T-helper 22 cell (primary cell): ENCODE measurements at regions not wholly inside any gene's neighbourhood (a gene's known extent, or its start where the extent isn't known, plus 50 kb on each side); places are given as distances from the start of the nearest gene placed in this dataset.
"Not testable (repeated sequence)": the region's sequence is repeated elsewhere in the genome, so short reads cannot be mapped to it uniquely, and the experiment has no call there.

Experiments used
- DNase-seq: peaks from one replicate; pipeline ENCODE4 v3.0.0-alpha.2; 2020; ENCODE audit warnings: low read depth

DNA sequence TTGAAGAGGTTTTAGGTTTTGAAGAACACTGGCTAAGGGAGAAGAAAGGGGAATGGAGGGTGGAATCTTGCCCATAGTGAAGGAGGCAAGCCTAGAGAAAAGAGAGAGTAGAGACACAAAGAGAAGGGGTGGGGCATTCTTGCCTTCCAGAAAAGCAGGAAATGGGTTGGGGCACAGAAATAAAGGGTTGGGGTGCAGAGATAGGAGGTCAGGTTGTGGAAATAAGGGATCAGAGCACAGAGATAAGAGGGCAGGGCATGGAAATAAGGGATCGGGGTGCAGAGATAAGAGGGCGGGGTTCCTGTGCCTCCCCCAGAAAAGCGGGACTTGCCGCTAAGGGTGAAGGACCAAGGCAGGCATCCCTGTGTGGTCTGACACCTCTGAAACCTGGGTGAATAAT lies 69.9 kb downstream of the ALG1L2 start:
- not testable (repeated sequence) for DNase-seq

DNA sequence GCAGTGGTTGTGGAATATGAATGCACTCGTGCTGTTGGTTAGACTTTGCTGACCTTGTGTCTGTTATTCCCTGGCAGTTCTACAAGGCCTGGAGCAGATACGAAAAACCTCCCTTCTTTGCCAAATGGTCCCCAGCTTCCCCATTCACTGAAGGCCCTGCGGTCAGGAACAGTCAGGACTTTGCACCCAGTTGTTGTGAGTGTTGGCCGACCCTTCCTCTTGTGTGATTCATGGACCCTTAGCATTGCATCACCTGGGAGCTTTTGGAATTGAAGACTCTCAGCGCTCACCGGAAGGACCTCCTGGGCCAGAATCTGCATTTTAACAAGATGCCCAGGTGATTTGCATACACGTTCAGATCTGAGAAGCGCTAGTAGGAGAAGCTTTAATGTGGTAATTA lies 71.6 kb downstream of the ALG1L2 start:
- not testable (repeated sequence) for DNase-seq

DNA sequence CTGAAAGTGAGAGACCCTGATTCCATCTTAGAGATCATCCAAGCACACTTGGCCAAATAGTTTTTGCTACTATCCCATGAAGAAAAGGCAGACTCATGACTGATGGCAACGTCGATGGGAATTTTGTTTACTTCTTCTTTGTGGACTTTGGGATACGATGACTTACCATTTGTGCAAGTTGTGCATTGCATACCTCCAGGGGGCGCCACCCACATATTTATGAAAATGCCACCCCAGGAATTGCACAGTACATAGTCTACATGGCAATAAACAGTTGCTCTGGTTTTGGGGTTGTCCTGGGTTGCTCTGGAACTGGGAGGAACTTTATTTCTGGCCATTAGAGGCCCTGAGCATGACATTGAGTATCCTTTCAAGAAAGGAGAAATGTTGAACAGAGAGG lies 73.8 kb downstream of the ALG1L2 start:
- not testable (repeated sequence) for DNase-seq

DNA sequence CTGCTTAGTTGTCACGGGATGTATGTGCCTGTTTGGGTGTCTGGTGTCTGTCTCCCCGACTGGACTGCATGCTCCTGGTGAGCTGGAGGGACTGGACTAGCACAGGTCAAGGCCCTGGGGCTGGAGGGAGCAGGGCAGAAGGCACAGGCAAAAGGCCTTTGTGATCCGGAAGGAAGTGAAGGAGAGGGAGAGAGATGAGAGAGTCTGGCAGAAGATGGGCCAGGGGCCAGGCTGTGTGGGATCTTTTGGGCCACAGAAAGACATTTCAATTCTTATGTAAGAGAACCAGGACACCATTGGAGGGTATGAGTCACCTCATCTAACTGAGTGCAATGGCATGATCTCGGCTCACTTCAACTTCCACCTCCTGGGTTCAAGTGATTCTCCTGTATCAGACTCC lies 85.2 kb downstream of the ALG1L2 start:
- not testable (repeated sequence) for DNase-seq

DNA sequence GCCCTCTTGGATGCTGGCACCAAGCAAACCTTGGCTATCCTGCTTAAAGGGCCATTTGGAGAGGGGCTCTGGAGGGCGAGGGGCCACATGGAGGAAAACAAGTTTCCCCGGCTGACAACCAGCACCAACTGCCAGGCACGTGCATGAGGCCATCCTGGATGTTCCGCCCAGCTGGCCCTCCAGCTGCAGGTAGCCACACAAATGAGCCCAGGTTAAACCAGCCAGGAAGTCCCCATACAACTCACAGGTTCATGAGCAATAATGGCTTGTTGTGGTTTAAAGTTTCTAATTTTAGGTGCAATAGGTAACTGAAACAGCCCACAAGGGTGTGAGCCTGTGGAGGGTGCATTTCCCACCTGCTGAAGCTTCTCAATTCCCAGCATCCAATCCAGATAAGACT lies 93.6 kb downstream of the ALG1L2 start:
- not testable (repeated sequence) for DNase-seq

DNA sequence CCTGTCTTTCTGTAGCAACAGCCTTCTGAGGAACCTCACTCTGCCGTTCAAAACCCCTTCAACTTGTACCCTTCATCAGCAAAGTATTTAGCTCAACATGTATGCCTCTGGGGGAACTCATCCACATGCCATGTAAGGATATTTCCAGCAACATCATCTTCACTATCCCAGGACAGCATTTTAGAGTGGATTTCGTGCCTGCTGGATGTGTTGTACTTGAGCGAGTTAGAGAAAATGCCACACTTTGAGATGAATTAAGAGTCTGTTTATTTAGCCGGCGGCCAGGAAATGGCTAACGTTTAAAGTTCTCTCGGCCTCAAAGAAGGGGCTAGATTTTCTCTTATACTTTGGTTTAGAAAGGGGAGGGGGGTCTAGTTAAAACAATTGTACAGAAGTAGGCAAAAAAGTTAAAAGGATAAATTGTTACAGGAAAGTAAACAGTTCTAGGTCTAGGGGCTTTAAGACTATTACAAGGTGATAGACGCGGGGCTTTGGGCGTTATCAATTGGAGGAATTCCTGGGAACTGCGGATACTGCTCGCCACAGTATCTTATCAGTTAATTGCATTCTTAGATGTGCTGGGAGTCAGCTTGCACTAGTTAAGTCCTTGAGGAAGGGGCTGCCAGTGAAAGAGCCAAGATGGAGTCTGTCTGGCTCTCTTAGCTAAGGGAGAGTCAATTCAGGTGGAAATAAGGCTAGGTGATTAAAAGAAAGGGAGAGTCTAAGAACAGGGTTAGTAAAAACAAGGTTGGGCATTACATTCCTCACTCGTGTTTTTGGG lies 95.0 kb downstream of the ALG1L2 start:
- not testable (repeated sequence) for DNase-seq

DNA sequence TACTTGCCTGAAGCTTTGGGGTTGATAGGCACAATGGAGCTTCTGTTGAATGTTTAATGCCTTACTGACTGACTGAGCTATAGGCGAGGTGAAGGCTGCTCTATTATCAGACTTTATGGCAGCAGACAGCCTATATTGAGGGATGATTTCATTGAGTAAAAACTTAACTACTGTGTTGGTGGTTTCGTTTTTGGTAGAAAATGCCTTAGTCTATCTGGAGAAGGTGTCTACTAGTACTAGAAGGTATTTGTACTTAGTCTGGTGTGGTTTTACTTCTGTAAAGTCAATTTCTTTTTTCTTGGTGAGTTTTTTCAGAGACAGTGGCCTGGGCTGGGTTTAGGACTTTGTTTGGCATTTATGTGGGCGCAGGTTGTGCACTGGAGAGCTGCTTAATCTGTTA lies 97.2 kb downstream of the ALG1L2 start:
- DNase-seq = not testable (repeated sequence)

DNA sequence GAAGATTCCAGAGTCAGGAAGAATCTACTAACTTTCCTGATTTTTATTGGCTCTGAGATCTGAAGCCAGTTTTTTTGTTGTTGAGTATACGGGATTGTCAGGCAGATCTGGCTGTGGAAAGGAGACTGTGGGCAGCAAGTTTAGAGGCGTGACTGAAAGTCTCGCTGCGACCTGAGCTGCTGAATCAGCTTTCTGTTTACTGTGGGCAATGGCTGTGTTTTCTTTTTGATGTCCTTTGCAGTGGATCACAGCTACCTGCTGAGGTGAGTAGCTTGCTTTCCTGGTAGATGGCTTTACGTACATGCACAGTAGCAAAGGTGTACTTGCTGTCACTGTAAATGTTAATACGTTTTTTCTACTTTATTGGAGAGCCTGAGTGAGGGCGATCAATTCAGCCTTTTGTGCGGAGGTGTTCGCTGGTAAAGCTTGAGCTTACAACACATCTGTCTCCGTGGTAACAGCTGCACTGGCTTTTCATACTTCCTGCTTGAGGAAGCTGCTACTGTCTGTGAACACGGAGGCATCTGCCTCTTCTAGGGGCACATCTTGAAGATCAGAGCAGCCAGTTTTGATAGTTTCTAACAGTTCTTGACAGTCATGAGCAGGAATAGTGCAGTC lies 97.8 kb downstream of the ALG1L2 start:
- peak; percentile 7 for DNase-seq

DNA sequence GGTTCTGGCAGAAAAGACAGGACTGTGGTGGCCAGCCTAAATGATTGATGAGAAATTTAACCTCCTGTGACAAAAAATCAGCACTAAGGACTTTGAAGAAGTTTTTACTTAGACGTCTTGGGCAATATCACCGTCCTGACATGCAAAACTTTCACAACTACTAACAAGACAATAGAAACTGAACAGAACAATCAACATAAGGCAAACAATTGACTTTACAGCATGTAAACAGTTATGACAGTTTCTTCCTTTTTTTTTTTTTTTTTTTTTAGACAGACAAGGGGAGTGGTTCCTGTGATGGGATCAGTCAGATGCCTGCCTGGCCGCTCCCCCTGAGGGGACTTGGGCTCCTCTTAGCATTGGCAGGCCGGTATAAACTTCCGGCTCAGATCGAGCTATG lies 100.8 kb downstream of the ALG1L2 start:
- not testable (repeated sequence) for DNase-seq

DNA sequence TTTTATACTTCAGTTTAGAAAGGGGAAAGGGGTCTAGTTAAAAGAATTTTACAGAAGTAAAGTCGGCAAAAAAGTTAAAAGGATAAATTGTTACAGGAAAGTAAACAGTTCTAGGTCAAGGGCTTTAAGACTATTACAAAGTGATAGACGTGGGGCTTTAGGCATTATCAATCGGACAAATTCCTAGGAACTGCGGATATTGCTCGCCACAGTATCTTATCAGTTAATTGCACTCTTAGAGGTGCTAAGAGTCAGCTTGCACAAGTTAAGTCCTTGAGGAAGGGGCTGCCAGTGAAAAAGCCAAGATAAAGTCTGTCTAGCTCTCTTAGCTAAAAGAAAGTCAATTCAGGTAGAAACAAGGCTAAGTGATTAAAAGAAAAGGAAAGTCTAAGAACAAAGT lies 102.1 kb downstream of the ALG1L2 start:
- DNase-seq = not testable (repeated sequence)

DNA sequence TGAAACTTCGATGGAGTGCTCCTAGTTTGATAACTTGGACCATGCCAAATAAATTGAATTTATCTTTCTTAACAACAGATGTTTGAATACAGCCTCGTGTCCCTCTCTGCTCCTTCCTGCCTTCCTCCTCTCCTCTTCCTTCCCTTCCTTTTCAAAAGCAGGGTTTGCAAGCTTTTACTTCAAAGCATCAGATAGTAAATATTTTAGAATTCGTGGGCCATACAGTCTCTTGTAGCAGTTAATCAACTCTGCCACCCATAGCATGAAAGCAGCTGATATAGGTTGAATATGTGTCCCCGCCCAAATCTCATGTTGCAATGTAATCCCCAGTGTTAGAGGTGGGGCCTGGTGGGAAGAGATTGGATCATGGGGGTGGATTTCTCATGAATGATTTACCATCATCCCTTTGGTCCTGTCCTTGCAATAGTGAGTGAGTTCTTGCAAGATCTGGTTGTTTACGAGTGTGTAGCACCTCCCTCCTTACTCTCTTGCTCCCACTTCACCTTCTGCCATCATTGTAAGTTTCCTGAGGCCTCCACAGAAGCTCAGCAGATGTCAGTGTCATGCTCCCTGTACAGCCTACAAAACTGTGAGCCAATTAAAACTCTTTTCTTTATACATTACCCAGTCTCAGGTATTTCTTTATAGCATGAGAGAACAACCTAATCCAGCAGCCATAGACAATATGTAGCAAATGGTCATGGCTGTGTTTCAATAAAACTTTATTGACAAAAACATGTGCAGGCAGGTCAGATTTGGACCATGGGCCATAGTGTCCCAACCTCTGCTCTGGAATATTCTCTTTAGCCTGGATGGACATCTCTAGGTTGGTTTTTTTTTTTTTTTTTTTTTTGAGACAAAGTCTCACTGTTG lies 102.8 kb downstream of the ALG1L2 start:
- DNase-seq = not testable (repeated sequence)

DNA sequence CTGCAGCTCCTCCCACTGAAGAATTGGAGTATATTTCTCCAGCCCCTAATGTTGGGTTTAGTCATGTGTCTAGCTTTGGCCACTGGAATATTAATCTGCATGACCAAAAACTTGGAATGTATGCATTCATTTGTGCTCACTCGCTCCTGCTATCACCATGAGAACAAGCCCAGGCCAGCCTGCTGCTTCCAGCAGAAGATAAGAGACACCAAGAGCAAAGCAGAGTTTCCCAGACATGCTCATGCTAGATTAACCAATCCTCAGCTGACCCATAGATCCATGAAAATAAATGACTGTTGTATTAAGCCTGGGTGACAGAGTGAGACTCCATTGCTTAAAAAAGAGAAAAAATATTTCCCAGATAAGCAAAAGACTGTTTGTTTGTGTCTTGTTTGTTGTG lies 119.6 kb downstream of the ALG1L2 start:
- not testable (repeated sequence) for DNase-seq

DNA sequence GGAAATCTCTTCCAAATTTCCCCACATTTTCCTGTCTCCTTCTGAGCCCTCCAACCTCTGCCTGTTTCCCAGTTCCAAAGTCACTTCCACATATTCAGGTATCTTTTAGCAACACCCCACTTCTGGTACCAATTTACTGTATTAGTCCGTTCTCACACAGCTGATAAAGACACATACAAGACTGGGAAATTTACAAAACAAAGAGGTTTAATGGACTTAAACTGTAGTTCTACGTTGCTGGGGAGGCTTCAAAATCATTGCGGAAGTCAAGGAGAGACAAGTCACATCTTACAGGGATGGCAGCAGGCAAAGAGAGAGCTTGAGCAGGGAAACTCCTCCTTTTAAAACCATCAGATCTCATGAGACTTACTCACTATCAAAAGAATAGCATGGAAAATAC lies 122.0 kb downstream of the ALG1L2 start:
- DNase-seq = not testable (repeated sequence)

DNA sequence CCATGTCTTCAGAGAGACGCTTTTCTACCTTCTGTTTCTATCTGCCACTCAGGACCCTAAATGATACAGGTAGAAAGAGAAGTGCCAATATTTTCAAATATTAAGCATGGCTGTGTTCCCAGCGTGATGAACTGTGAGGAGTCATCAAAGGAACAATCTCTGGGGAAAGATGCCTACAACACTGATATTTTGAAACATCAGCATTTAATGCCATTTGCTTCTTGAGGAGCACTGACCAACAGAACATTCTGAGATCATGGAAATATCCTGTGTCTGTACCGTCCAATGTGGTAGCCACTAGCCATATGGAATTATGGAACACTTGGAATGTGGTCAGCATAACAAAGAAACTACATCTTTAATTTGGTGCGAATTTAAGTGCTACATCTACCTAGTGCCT lies 117.9 kb upstream of the COL6A5 start:
- no peak for DNase-seq

DNA sequence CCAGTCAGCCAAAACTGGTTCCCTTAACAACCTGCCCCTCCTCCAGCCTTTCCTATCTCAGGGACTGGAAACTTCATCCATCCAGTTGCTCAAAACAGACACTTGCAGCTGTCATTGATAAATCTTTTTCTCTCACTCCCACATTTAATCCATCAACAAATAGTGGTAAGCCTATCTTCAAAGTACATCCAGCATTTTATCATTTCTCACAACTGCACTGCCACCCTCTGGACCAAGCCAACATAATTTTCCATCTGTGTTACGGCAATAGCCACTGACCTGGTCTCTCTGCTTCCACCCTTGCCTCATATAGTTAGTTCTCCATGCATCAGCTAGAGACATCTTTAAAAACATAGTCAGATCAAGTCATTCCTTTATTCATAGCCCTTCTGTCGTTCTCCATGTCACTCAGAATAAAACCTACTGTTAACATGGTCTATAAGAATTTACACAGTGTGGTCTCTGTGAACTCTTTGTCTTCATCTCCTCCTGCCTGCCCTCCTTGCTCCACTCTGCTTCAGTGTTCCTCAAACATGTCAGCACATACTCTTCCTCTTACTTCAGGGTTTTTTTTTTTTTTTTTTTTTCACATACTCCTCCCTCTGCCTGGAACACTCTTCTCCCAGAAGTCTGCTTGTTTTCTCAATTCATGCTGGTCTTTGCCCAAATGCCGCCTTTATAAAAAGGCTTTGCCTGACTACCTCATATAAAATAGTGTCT lies 102.5 kb upstream of the COL6A5 start:
- DNase-seq = no peak

DNA sequence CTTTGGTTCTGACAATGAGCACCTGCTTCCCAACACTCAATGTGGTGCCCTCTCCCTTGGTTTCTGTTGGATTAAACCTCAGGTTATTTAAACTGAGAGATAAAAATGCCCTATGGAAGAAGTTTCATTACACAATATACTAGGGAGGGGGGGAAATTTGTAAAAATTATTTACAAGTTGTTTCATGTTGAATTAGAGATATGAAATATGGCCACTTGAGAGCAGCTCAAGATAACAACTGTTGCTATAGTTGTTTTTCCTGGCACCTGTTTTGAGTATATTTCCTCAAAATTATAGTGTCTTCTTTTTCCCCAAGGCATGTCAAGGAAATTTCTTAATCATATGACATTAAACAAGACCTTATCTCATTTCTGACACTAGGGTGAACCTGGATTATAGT lies 101.7 kb upstream of the COL6A5 start:
- no peak for DNase-seq

DNA sequence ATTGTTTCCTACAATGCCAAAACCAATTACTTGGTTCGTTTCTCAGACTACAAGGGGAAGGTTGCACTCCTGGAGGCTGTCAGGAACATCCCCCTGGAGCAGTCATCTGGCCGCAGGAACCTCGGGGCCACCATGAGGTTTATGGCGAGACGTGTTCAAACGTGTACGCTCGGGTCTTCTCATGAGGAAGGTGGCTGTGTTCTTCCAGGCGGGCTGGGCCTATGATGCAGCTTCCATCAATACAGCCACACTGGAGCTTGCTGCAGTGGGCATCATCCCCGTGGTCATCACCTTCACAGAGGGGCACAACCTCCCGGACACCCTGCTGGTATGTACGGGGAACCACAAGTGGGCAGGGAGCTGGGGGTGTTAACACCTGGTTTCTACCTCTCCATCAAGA lies 94.5 kb upstream of the COL6A5 start:
- DNase-seq = no peak

DNA sequence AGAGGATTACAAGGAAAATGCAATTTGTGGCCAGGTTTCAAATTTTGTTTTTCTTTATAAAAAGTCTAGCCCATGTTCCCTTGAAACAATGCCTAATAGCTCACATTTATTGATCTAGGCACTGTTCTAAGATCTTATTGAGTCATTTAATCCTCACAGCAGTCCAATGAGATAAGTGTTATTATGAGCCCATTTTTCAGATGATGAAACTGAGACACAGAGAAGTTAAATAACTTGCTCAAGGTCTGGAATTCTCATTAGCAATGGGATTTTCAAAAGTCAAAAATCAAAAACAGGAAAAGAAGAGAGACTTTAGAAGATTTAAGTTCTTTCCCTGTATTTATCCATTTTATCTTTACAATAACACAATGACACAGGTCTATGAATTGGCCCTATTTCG lies 90.0 kb upstream of the COL6A5 start:
- no peak for DNase-seq

DNA sequence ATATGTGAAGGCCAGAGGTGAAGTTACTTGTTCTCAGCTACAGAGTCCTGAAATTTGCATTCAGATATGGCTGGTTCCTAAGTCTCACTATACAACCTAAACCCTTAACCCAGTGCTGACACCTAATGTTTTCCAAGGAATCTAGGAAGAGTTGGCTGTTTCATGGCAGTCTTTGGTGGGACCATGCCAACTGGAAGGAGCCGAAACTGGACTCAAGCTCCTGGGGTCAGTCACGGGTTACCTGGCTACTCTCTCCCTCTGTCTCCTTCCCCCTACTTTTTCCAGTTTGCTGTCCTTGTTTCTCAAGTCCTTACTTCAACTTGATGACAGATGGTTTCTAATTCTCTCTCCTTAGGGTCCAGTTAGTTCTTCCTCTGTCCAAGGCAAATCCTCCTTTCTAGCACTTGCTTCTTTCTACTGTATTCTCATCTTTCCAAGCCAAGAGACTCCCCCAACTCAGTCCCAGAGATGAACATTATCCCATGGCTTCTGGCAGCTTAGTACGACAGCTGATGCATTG lies 88.6 kb upstream of the COL6A5 start:
- DNase-seq = no peak

DNA sequence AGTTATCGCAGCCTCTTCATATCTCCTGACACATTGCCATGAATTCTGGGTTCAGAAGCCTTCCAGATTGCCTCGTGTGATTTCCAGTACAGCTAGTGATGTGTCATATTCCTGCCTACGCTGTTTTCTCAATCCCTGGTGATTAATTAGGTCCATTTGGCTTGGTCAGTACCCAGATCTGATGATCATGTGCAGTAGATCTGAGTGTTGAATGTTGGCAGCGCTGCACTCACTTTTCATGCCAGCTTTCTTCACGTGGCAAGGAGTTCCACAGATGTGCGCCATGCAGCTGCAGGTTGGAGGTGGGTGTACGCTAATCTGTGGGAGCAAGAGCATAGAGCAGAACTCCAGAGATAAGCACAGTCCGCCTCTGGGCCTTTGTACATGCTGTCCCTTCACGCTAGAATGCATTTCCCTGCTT lies 86.9 kb upstream of the COL6A5 start:
- no peak for DNase-seq

DNA sequence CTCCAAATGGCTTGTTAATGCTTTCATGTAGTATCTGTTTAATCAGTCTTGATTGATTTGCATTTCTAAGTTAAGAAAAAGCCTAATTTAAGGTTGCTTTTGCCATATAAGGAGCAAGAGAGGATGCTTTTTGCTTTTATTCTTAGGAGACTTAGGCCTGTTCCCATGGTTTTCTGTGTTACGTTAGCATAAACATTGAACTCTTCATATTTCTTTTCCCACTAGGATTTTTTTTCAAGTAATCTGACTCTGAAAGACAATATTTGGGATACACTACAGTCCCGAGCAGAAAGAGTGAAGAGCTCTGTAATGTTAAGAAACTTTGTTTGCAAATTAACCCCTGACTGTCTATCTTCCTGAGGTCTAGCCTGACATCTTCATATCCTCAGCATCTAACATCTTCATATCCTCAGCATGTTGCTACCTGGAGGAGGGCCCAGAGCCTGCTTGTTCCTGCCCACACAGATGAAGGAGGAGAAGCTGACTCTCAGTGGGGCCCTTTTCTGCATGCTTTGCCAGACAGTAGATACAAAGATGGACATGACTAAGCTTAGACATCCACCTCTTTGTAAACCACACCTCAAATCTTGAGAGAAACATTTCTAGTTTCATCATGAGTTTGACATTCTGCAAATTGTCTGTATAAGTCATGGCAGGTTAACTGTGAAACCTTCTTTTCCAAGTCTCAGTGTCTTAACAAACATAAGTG lies 86.2 kb upstream of the COL6A5 start:
- DNase-seq = no peak
